GM23248 (cell line): ENCODE measurements at regions not wholly inside any gene's neighbourhood (a gene's known extent, or its start where the extent isn't known, plus 50 kb on each side); places are given as distances from the start of the nearest gene placed in this dataset.

Experiments
- EZH2 ChIP-seq: fragments of 200-600 bp; sonication (generic); IDR thresholded peaks from 2 replicates; pipeline ENCODE4 v1.6.1; 2018; ENCODE audit warnings: antibody characterized with exemption, mild to moderate bottlenecking; ENCODE audit not compliant: insufficient read depth, poor library complexity, severe bottlenecking
- EZH2phosphoT487 ChIP-seq: fragments of 200-600 bp; sonication (generic); IDR thresholded peaks from 2 replicates; pipeline ENCODE4 v1.6.1; 2018; ENCODE audit warnings: antibody characterized with exemption, moderate library complexity, mild to moderate bottlenecking, low read depth; ENCODE audit not compliant: insufficient read depth

DNA sequence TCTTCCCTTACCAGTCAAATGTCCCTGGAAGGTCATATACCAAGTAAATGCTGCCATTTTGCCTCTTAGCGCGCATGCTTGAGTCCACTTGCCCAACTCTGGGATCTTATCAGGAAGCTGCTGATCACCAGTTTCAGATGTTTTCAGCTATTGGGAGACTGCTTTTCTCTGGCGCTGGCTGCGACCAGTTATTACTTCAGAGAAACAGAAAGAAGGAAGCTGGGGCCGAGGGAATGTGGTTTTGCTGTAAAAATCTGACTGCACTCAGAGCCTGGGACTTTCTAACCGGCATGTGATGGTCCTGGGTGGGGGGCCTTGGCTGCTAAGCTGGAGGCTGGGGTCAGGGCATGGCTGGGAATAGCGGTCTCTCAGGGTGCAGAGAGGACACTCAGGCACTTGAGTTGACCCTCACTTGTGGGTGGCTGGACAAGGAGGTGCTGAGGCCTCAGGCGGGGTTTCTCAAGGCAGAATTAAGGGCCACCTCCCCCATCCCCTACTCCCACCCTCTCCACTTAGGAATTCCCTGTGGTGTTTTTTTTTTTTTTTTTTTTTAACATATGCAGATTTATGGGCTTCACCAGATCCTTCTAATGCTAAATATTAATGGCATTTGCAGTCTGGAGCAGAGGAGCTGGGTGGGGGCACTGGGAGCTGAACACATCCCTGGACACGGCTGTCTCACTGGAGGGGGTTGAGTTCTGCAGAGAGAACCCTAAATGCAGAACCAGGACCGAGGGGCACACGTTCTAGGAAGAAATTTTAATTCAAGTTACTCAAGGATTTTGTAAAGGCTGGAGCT lies 145.8 kb downstream of the CYLD start:
- TF ChIP-seq EZH2 (no peak), EZH2phosphoT487 (no peak)
